K562 (cell line): ENCODE measurements at regions not wholly inside any gene's neighbourhood (a gene's known extent, or its start where the extent isn't known, plus 50 kb on each side); places are given as distances from the start of the nearest gene placed in this dataset.

Experiments
- ATAC-seq: fragments of 200-7000 bp; cut with Tn5 transposase; 3 replicates; pipeline ENCODE4 v1.9.1; 2020; ENCODE audit warnings: moderate library complexity
- BruUV-seq: library from RNA; stranded (reverse); fragments of 400-500 nt; replicated peaks from 2 replicates; lab custom pipeline; 2021; lab: Mats Ljungman, UMichigan
- CTCF ChIA-PET: fragments of 300-600 bp; formaldehyde crosslinking; extraction: SDS; loops from one replicate; lab custom pipeline; 2021; ENCODE audit warnings: low intra/inter-chr PET ratio; lab: Yijun Ruan, JAX
- POLR2A ChIA-PET: fragments of 300-600, 350-650 bp; sonication (Branson Sonifier 250); formaldehyde crosslinking; extraction: SDS; loops from one replicate; lab custom pipeline; 2021; ENCODE audit warnings: antibody characterized with exemption, inconsistent platforms; lab: Yijun Ruan, JAX
- DNase-seq, 4 experiments: peaks; one replicate each; pipeline versions ENCODE4 v3.0.0 to v3.0.0-alpha.2; 2011 to 2018; ENCODE audit warnings: low spot score in 3 of 4, mixed read lengths in 3 of 4; ENCODE audit errors: extremely low read depth in 1 of 4
- FAIRE-seq: peaks from 2 replicates; lab custom pipeline; 2011; peaks lifted over from hg19 to GRCh38; lab: Jason Lieb, UNC
- H2AFZ ChIP-seq: 2 replicates; pipeline ENCODE4 v1.6.0; 2011; ENCODE audit warnings: low read depth, low read length, control low read depth, inconsistent platforms
- H3K27ac ChIP-seq: fragments of 200-600 bp; 3 replicates; pipeline ENCODE4 v1.8.0; 2011; ENCODE audit warnings: low read depth, mild to moderate bottlenecking, control low read depth, inconsistent platforms, low read length, moderate library complexity, mixed read lengths; ENCODE audit errors: extremely low read depth
- H3K27me3 ChIP-seq, 2 experiments: fragments of 300-600 bp in 1 of 2; 2 replicates in 1 of 2; 3 replicates in 1 of 2; pipeline versions ENCODE4 v1.6.0 to v1.8.0; 2011; ENCODE audit warnings: inconsistent platforms in 2 of 2, low read length in 2 of 2, mild to moderate bottlenecking in 1 of 2, mixed read lengths in 1 of 2, moderate library complexity in 1 of 2; ENCODE audit not compliant: control insufficient read depth in 2 of 2, insufficient read depth in 2 of 2
- H3K36me3 ChIP-seq: fragments of 300-600 bp; 3 replicates; pipeline ENCODE4 v1.8.0; 2011; ENCODE audit warnings: mild to moderate bottlenecking, low read length, inconsistent platforms; ENCODE audit not compliant: control insufficient read depth, insufficient read depth
- H3K4me1 ChIP-seq, 2 experiments: fragments of 200-600 bp in 1 of 2; replicated peaks in 1 of 2; 2 replicates in 1 of 2; 3 replicates in 1 of 2; pipeline versions ENCODE4 v1.5.1 to v1.8.0; 2011; ENCODE audit warnings: inconsistent platforms in 2 of 2, low read length in 2 of 2, mild to moderate bottlenecking in 1 of 2, mixed read lengths in 1 of 2, moderate library complexity in 1 of 2; ENCODE audit not compliant: control insufficient read depth in 2 of 2, insufficient read depth in 2 of 2
- H3K4me2 ChIP-seq: 2 replicates; pipeline ENCODE4 v1.6.1; 2011; ENCODE audit warnings: low read length, control low read depth, inconsistent platforms, mixed read lengths; ENCODE audit not compliant: insufficient read depth
- H3K4me3 ChIP-seq: fragments of 200-600 bp; sonication (generic), shearing (Covaris generic); 2 replicates; pipeline ENCODE4 v1.5.1; 2016; ENCODE audit warnings: control low read depth, inconsistent platforms
- H3K79me2 ChIP-seq: fragments of 200-600 bp; 3 replicates; pipeline ENCODE4 v1.8.0; 2011; ENCODE audit warnings: low read length, inconsistent platforms; ENCODE audit not compliant: control insufficient read depth, insufficient read depth
- H3K9ac ChIP-seq, 2 experiments: 2 replicates each; pipeline versions ENCODE4 v1.6.0 to v1.6.1; 2011; ENCODE audit warnings: low read depth in 2 of 2, low read length in 2 of 2, control low read depth in 1 of 2, inconsistent platforms in 1 of 2, mild to moderate bottlenecking in 1 of 2, mixed read lengths in 1 of 2; ENCODE audit not compliant: insufficient read depth in 1 of 2
- H3K9me1 ChIP-seq: one replicate; pipeline ENCODE4 v1.6.0; 2011; ENCODE audit warnings: inconsistent platforms, mild to moderate bottlenecking, low read length, moderate library complexity; ENCODE audit not compliant: control insufficient read depth, insufficient read depth
- H3K9me3 ChIP-seq: replicated peaks from 2 replicates; pipeline ENCODE4 v1.5.1; 2011; ENCODE audit warnings: low read depth, low read length, inconsistent platforms; ENCODE audit not compliant: control insufficient read depth, insufficient read depth
- H4K20me1 ChIP-seq: replicated peaks from 2 replicates; pipeline ENCODE4 v1.6.1; 2011; ENCODE audit warnings: low read length, inconsistent platforms, mixed read lengths; ENCODE audit not compliant: control insufficient read depth, insufficient read depth
- ADNP ChIP-seq: fragments of 200-800 bp; sonication (Bioruptor generic); IDR thresholded peaks from 2 replicates; pipeline ENCODE4 v1.6.1; 2016; ENCODE audit warnings: missing genetic modification characterization, missing compliant biosample characterization
- CBFB ChIP-seq: sonication (generic); formaldehyde crosslinking; IDR thresholded peaks from 2 replicates; pipeline ENCODE4 v1.4.0; 2020; ENCODE audit warnings: mild to moderate bottlenecking, missing genetic modification reagents
- CTCF ChIP-seq, 3 experiments: IDR thresholded peaks in 2 of 3; conservative IDR thresholded peaks in 1 of 3; 2 replicates each; pipeline ENCODE4 v1.5.1; 2011 to 2012; ENCODE audit warnings: low read length in 3 of 3, mild to moderate bottlenecking in 3 of 3, control low read depth in 2 of 3, improper control_type of control experiment in 1 of 3, inconsistent platforms in 1 of 3, low read depth in 1 of 3, mixed read lengths in 1 of 3, moderate library complexity in 1 of 3; ENCODE audit not compliant: insufficient read depth in 2 of 3
- FOS ChIP-seq: IDR thresholded peaks from 3 replicates; pipeline ENCODE4 v1.6.1; 2011; ENCODE audit not compliant: insufficient read length; ENCODE audit errors: extremely low read depth
- HMBOX1 ChIP-seq: sonication (generic); IDR thresholded peaks from 2 replicates; pipeline ENCODE4 v1.6.1; 2016
- MITF ChIP-seq: IDR thresholded peaks from 2 replicates; pipeline ENCODE4 v1.6.1; 2014; ENCODE audit warnings: antibody characterized with exemption
- NFIC ChIP-seq: fragments of 450-650 bp; IDR thresholded peaks from 2 replicates; pipeline ENCODE4 v1.6.1; 2017; ENCODE audit warnings: mild to moderate bottlenecking, inconsistent platforms
- PPARD ChIP-seq: fragments of 250-450 bp; sonication (Bioruptor Pico); IDR thresholded peaks from 2 replicates; pipeline ENCODE4 v1.8.0; 2022; ENCODE audit warnings: inconsistent platforms, mild to moderate bottlenecking, moderate library complexity
- SIX5 ChIP-seq, 2 experiments: IDR thresholded peaks; 2 replicates each; pipeline ENCODE4 v1.6.1; 2011; ENCODE audit warnings: low read length in 2 of 2, borderline replicate concordance in 1 of 2, low read depth in 1 of 2, mild to moderate bottlenecking in 1 of 2, moderate library complexity in 1 of 2; ENCODE audit not compliant: insufficient read depth in 1 of 2
- TCF7 ChIP-seq: sonication (generic); IDR thresholded peaks from 2 replicates; pipeline ENCODE4 v1.6.1; 2016; ENCODE audit warnings: antibody characterized with exemption, borderline replicate concordance
- TEAD2 ChIP-seq: fragments of 450-650 bp; IDR thresholded peaks from 2 replicates; pipeline ENCODE4 v1.6.1; 2016; ENCODE audit warnings: missing genetic modification characterization, control low read depth, missing compliant biosample characterization
- ZNF175 ChIP-seq: fragments of 200-800 bp; sonication (Bioruptor generic); IDR thresholded peaks from 2 replicates; pipeline ENCODE4 v1.6.1; 2016; ENCODE audit warnings: low read depth, mild to moderate bottlenecking, missing genetic modification characterization, missing compliant biosample characterization
- ZNF316 ChIP-seq: fragments of 450-650 bp; IDR thresholded peaks from 2 replicates; pipeline ENCODE4 v1.6.1; 2016
- ZNF639 ChIP-seq, 2 experiments: fragments of 200-800 bp in 1 of 2; sonication (Bioruptor generic) in 1 of 2; sonication (generic) in 1 of 2; formaldehyde crosslinking in 1 of 2; IDR thresholded peaks in 1 of 2; conservative IDR thresholded peaks in 1 of 2; 2 replicates each; pipeline versions ENCODE4 v1.5.0 to v1.6.1; 2016 to 2020; ENCODE audit warnings: missing compliant biosample characterization in 1 of 2, missing genetic modification characterization in 1 of 2, missing genetic modification reagents in 1 of 2
- ZNF79 ChIP-seq: fragments of 250-450 bp; sonication (Bioruptor Pico); IDR thresholded peaks from 2 replicates; pipeline ENCODE4 v1.4.0; 2020; ENCODE audit warnings: low read depth, mild to moderate bottlenecking, moderate library complexity
- WGBS: fragments of 100-300 bp; shearing (Covaris generic); methylation state at CpG from one replicate; pipeline ENCODE4 v1.1.6; 2016; ENCODE audit warnings: low coverage, mixed read lengths; ENCODE audit not compliant: insufficient coverage; ENCODE audit errors: missing lambda C conversion rate; 5-methylcytosine and 5-hydroxymethylcytosine counted together
- in situ Hi-C: fragments of 300-500 bp; cut with MboI; formaldehyde crosslinking; loops from 4 replicates; pipeline ENCODE4 v1.15.0; 2018; ENCODE audit warnings: inconsistent platforms, mixed read lengths
- intact Hi-C: fragments of 100-400 bp; cut with micrococcal nuclease; formaldehyde crosslinking; loops from 2 replicates; pipeline ENCODE4 v1.14.2; 2022

GRCh38 chr9:89841456-89841855, 236.6 kb downstream of the GADD45G start (continued):
- TF ChIP-seq ZNF79 (CRISPR knock-in tag) = no peak
- TF ChIP-seq FOS = no peak
- no peak for TF ChIP-seq HMBOX1
- no peak for TF ChIP-seq NFIC
- no peak for TF ChIP-seq TEAD2 (tag)
- TF ChIP-seq ZNF316 = no peak
- TF ChIP-seq PPARD (CRISPR knock-in tag) = no peak
- TF ChIP-seq ZNF639 (CRISPR knock-in tag; conservative IDR thresholded peaks at IDR 0.05 in 1 of 2, IDR thresholded peaks at IDR 0.05 in 1 of 2) = no peak

- in situ Hi-C loops (no loop called here), intact Hi-C loops (no loop called here)
- H3K4me2 ChIP-seq = no peak overlapping the region
- BruUV-seq = no TSS peak
- no peaks in the 10 kb centered on the region for H4K20me1 ChIP-seq
- DNase-seq (no peak), ATAC-seq (no peak), FAIRE-seq (no peak)
- ChIA-PET POLR2A (no interaction called here), CTCF (no interaction called here)
- no peak overlapping the region for H3K9ac ChIP-seq
- no peaks in the 10 kb centered on the region for H3K79me2 ChIP-seq
- H3K27ac ChIP-seq = no peak overlapping the region
- no peaks in the 10 kb centered on the region for H3K36me3 ChIP-seq
- H2AFZ ChIP-seq = no peak overlapping the region
- no peaks in the 10 kb centered on the region for H3K9me3 ChIP-seq
- H3K4me3 ChIP-seq = no peak overlapping the region
- H3K27me3 ChIP-seq = peaks cover 0 to 19% of the 10 kb centered on the region in 2 experiments; a peak in 2 of 5 replicates
- 0% methylated on average over 7 of the region's 8 CpGs for WGBS
- no peaks in the 10 kb centered on the region for H3K4me1 ChIP-seq
- H3K9me1 ChIP-seq = no peaks in the 10 kb centered on the region
- TF ChIP-seq ADNP (tag) (no peak), ZNF175 (no peak), TCF7 (no peak), CTCF (IDR thresholded peaks at IDR 0.05 in 2 of 3, conservative IDR thresholded peaks at IDR 0.05 in 1 of 3; ENCODE audit: insufficient read depth in 2 of 3, low read depth in 1 of 3, low read length in 3 of 3) (no peak), CBFB (CRISPR knock-in tag) (no peak), MITF (no peak), SIX5 (IDR thresholded peaks at IDR 0.05; ENCODE audit: borderline replicate concordance in 1 of 2, insufficient read depth in 1 of 2, low read depth in 1 of 2, low read length in 2 of 2) (no peak)
Measured at GRCh38 chr9:89842267-89842768, 237.5 kb downstream of the GADD45G start.
